ENCODE measurements at regions not wholly inside any gene's neighbourhood (a gene's known extent, or its start where the extent isn't known, plus 50 kb on each side); places are given as distances from the start of the nearest gene placed in this dataset.

GRCh38 chr10:111837086-111837485 is 346.5 kb downstream of the GPAM start:
- FAIRE-seq: no peak
- dilution Hi-C loops (cut with MboI; ENCODE audit: extremely low pct_ligation_motif_present, low sequenced_read_pairs): no loop called here
- no peaks in the 10 kb centered on the region for H3K4me1 ChIP-seq (ENCODE audit: control insufficient read depth, extremely low read depth, insufficient read depth, low read length)

GRCh38 chr10:111837985-111838384 is 345.6 kb downstream of the GPAM start:
- H2AFZ ChIP-seq (ENCODE audit: low read depth, low read length): no peak overlapping the region
- intact Hi-C loops (cut with micrococcal nuclease): no loop called here
- ChIA-PET POLR2A (no interaction called here), CTCF (no interaction called here)
- H3K9me1 ChIP-seq (replicated peaks; ENCODE audit: control insufficient read depth, extremely low read depth, insufficient read depth, low read length): no peaks in the 10 kb centered on the region
- no peaks in the 10 kb centered on the region for H3K79me2 ChIP-seq (ENCODE audit: control insufficient read depth, insufficient read depth, low read length)
- H3K9ac ChIP-seq (replicated peaks; ENCODE audit: extremely low read depth, insufficient read depth, low read length): no peak overlapping the region
- TF ChIP-seq POLR2A (IDR thresholded peaks at IDR 0.05; ENCODE audit: low read depth, low read length) (no peak), CTCF (IDR thresholded peaks at IDR 0.05; ENCODE audit: extremely low read depth in 1 of 2, insufficient read depth in 1 of 2, low read depth in 1 of 2, low read length in 2 of 2) (no peak), GATA2 (IDR thresholded peaks at IDR 0.05; ENCODE audit: insufficient read depth, insufficient read length, low read depth, low read length) (no peak), MYC (IDR thresholded peaks at IDR 0.05; ENCODE audit: low read depth, low read length) (no peak), JUN (IDR thresholded peaks at IDR 0.05; ENCODE audit: borderline replicate concordance, insufficient read depth, insufficient read length, low read depth) (no peak)
- H3K4me3 ChIP-seq (replicated peaks in 1 of 3; ENCODE audit: insufficient read depth in 1 of 3, low read depth in 1 of 3, low read length in 3 of 3): no peak overlapping the region
- H3K4me1 ChIP-seq (ENCODE audit: control insufficient read depth, extremely low read depth, insufficient read depth, low read length): no peaks in the 10 kb centered on the region
- dilution Hi-C loops (cut with MboI; ENCODE audit: extremely low pct_ligation_motif_present, low sequenced_read_pairs): no loop called here
- no peak for FAIRE-seq
- H3K9me3 ChIP-seq (replicated peaks; ENCODE audit: control insufficient read depth, insufficient read depth, low read length): no peaks in the 10 kb centered on the region
- no peaks in the 10 kb centered on the region for H3K36me3 ChIP-seq (ENCODE audit: control insufficient read depth in 2 of 2, extremely low read depth in 1 of 2, insufficient read depth in 2 of 2, low read length in 2 of 2)
- no peak overlapping the region for H3K27ac ChIP-seq (ENCODE audit: insufficient read depth, low read depth, low read length)
- no peaks in the 10 kb centered on the region for H3K27me3 ChIP-seq (ENCODE audit: control insufficient read depth in 2 of 2, insufficient read depth in 2 of 2, low read length in 2 of 2)
- no TSS peak for BruUV-seq (replicated peaks)
- H3K4me2 ChIP-seq (ENCODE audit: insufficient read depth, low read length): no peak overlapping the region
- H4K20me1 ChIP-seq (replicated peaks; ENCODE audit: control insufficient read depth, extremely low read depth, insufficient read depth, low read length): no peaks in the 10 kb centered on the region
- no peak for DNase-seq (ENCODE audit: low read depth, low spot score)

More at GRCh38 chr10:111837086-111837485, 346.5 kb downstream of the GPAM start:
- TF ChIP-seq GATA2 (IDR thresholded peaks at IDR 0.05; ENCODE audit: insufficient read depth, insufficient read length, low read depth, low read length) (no peak), CTCF (IDR thresholded peaks at IDR 0.05; ENCODE audit: extremely low read depth in 1 of 2, insufficient read depth in 1 of 2, low read depth in 1 of 2, low read length in 2 of 2) (no peak), FOS (IDR thresholded peaks at IDR 0.05; ENCODE audit: borderline replicate concordance, insufficient read depth, low read length) (no peak), MYC (IDR thresholded peaks at IDR 0.05; ENCODE audit: low read depth, low read length) (no peak)
- H3K4me3 ChIP-seq (replicated peaks in 1 of 3; ENCODE audit: insufficient read depth in 1 of 3, low read depth in 1 of 3, low read length in 3 of 3): no peak overlapping the region
- no TSS peak for BruUV-seq (replicated peaks)
- H4K20me1 ChIP-seq (replicated peaks; ENCODE audit: control insufficient read depth, extremely low read depth, insufficient read depth, low read length): no peaks in the 10 kb centered on the region
- no peak overlapping the region for H3K27ac ChIP-seq (ENCODE audit: insufficient read depth, low read depth, low read length)
- H3K36me3 ChIP-seq (ENCODE audit: control insufficient read depth in 2 of 2, extremely low read depth in 1 of 2, insufficient read depth in 2 of 2, low read length in 2 of 2): no peaks in the 10 kb centered on the region
- CTCF ChIA-PET: no interaction called here
- no peaks in the 10 kb centered on the region for H3K27me3 ChIP-seq (ENCODE audit: control insufficient read depth in 2 of 2, insufficient read depth in 2 of 2, low read length in 2 of 2)
- intact Hi-C loops (cut with micrococcal nuclease): no loop called here
- no peaks in the 10 kb centered on the region for H3K79me2 ChIP-seq (ENCODE audit: control insufficient read depth, insufficient read depth, low read length)
- no peak overlapping the region for H3K9ac ChIP-seq (replicated peaks; ENCODE audit: extremely low read depth, insufficient read depth, low read length)
- no peak for DNase-seq (ENCODE audit: low read depth, low spot score)
- H3K9me1 ChIP-seq (replicated peaks; ENCODE audit: control insufficient read depth, extremely low read depth, insufficient read depth, low read length): no peaks in the 10 kb centered on the region
- POLR2A ChIA-PET: no interaction called here
- H3K9me3 ChIP-seq (replicated peaks; ENCODE audit: control insufficient read depth, insufficient read depth, low read length): no peaks in the 10 kb centered on the region
- H2AFZ ChIP-seq (ENCODE audit: low read depth, low read length): no peak overlapping the region
- H3K4me2 ChIP-seq (ENCODE audit: insufficient read depth, low read length): no peak overlapping the region

Data from endothelial cell of umbilical vein (primary cell).